ENCODE measurements at regions not wholly inside any gene's neighbourhood (a gene's known extent, or its start where the extent isn't known, plus 50 kb on each side); places are given as distances from the start of the nearest gene placed in this dataset.

DNA sequence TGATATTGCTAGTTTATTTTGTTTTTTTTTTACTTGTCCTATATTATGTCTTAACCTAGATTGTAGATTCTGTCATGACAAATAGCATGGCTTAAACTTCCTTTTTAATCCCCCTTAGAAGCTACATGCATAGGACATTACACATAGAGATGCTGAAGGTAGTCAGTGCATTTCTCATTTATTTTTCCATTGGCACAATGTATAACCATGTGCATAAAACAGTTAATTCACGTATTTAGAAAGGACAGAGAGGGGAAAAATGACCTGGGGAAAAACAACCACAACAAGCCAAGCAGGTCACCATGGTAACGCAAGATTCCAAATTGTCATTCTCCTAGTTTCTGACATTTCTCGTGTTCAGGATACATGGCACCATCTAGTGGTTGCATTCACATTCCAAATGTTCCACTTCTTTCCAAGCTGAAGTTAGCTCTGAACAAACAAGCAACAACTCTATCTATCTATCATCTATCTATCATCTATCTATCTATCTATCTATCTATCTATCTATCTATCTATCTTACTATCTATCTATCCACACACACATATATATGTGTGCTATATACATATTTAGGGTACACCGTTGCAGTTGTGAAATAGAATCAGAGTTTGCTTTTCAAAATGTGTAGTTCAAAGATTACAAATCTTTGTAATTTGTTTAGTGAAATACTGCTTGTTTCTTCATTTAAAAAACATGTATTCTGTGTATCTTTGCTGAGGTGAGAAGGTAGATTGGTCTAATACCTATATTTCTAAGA, 487.2 kb upstream of the ST8SIA4 start:
- TF ChIP-seq, protein P1, sequence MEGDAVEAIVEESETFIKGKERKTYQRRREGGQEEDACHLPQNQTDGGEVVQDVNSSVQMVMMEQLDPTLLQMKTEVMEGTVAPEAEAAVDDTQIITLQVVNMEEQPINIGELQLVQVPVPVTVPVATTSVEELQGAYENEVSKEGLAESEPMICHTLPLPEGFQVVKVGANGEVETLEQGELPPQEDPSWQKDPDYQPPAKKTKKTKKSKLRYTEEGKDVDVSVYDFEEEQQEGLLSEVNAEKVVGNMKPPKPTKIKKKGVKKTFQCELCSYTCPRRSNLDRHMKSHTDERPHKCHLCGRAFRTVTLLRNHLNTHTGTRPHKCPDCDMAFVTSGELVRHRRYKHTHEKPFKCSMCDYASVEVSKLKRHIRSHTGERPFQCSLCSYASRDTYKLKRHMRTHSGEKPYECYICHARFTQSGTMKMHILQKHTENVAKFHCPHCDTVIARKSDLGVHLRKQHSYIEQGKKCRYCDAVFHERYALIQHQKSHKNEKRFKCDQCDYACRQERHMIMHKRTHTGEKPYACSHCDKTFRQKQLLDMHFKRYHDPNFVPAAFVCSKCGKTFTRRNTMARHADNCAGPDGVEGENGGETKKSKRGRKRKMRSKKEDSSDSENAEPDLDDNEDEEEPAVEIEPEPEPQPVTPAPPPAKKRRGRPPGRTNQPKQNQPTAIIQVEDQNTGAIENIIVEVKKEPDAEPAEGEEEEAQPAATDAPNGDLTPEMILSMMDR (IDR thresholded peaks at IDR 0.05) = peak; percentile 38 to 66 (median 48)
- TF ChIP-seq EP300 (IDR thresholded peaks at IDR 0.05) = no peak
